ENCODE measurements at regions not wholly inside any gene's neighbourhood (a gene's known extent, or its start where the extent isn't known, plus 50 kb on each side); places are given as distances from the start of the nearest gene placed in this dataset.

- ChIA-PET CTCF (interaction anchor here (3.0 kb wide), 1 partner anchor 10 kb away, joined by 7 read pairs; no protein-coding TSS in a partner anchor), POLR2A (no interaction called here)
- WGBS (ENCODE audit: missing lambda C conversion rate) = 66% methylated on average over 14 of the region's 19 CpGs
Observed at GRCh38 chr3:194748225-194748624, 62.5 kb downstream of the FAM43A start.

GRCh38 chr3:194749631-194750490 lies 64.2 kb downstream of the FAM43A start:
- Histone ChIP-seq H3K4me3 (no peak overlapping the region), H3K4me1 (no peaks in the 10 kb centered on the region), H3K9me3 (no peaks in the 10 kb centered on the region), H3K4me2 (no peak overlapping the region), H3K27ac (no peak overlapping the region)
- FAIRE-seq (no peak), ATAC-seq (no peak), DNase-seq (ENCODE audit: low read depth in 1 of 2, low spot score in 1 of 2) (no peak)
- 60% methylated on average over 17 of the region's 17 CpGs for WGBS (ENCODE audit: missing lambda C conversion rate)
- TF ChIP-seq POLR2A (IDR thresholded peaks at IDR 0.05; ENCODE audit: low read length) = no peak
- TF ChIP-seq ZC3H11A (IDR thresholded peaks at IDR 0.05) = no peak
- TF ChIP-seq RNF2 (IDR thresholded peaks at IDR 0.05; ENCODE audit: borderline replicate concordance, low read depth) = no peak
- TF ChIP-seq PHF8 (IDR thresholded peaks at IDR 0.05; ENCODE audit: borderline replicate concordance, low read depth) = no peak
- no peak for TF ChIP-seq HEYL (CRISPR knock-in tag; IDR thresholded peaks at IDR 0.05)
- no peak for TF ChIP-seq HOXA7 (CRISPR knock-in tag; IDR thresholded peaks at IDR 0.05)
- no peak for TF ChIP-seq FOSL2 (IDR thresholded peaks at IDR 0.05)
- TF ChIP-seq FOSL2 (CRISPR knock-in tag; IDR thresholded peaks at IDR 0.05) = no peak
- TF ChIP-seq EHMT2 (IDR thresholded peaks at IDR 0.05; ENCODE audit: low read depth) = no peak
- TF ChIP-seq CBX2 (IDR thresholded peaks at IDR 0.05; ENCODE audit: borderline replicate concordance, low read depth) = no peak
- TF ChIP-seq ATOH8 (CRISPR knock-in tag; IDR thresholded peaks at IDR 0.05; ENCODE audit: low read depth) = no peak
- no peak for TF ChIP-seq ELK1 (IDR thresholded peaks at IDR 0.05; ENCODE audit: low read depth, low read length)
- ChIA-PET CTCF (interaction anchor here (0.8 to 1.0 kb wide), 2 partner anchors 19 to 521 kb away, joined by 3 read pairs; partner anchors contain the start of gene XXYLT1), POLR2A (no interaction called here)

More at GRCh38 chr3:194748225-194748624, 62.5 kb downstream of the FAM43A start:
- Histone ChIP-seq H3K4me3 (no peak overlapping the region), H3K4me1 (no peaks in the 10 kb centered on the region), H3K27ac (no peak overlapping the region), H3K9me3 (no peaks in the 10 kb centered on the region), H3K4me2 (no peak overlapping the region)
- ATAC-seq = no peak
- TF ChIP-seq RFX5 (IDR thresholded peaks at IDR 0.05) (no peak), EHMT2 (IDR thresholded peaks at IDR 0.05; ENCODE audit: low read depth) (no peak), TFCP2L1 (CRISPR knock-in tag; IDR thresholded peaks at IDR 0.05) (no peak), ZFP36 (IDR thresholded peaks at IDR 0.05; ENCODE audit: borderline replicate concordance, partially characterized antibody) (no peak), ELK1 (IDR thresholded peaks at IDR 0.05; ENCODE audit: low read depth, low read length) (no peak)
- DNase-seq (ENCODE audit: low read depth in 1 of 2, low spot score in 1 of 2) = no peak
- no peak for FAIRE-seq

GRCh38 chr3:194750491-194750828 lies 64.8 kb downstream of the FAM43A start:
- WGBS (ENCODE audit: missing lambda C conversion rate) = 80% methylated on average over 5 of the region's 5 CpGs
- no peak overlapping the region for H3K4me2 ChIP-seq
- H3K4me1 ChIP-seq = no peaks in the 10 kb centered on the region
- no peak for ATAC-seq
- POLR2A ChIA-PET = no interaction called here
- FAIRE-seq = no peak
- H3K9me3 ChIP-seq = no peaks in the 10 kb centered on the region
- CTCF ChIA-PET = interaction anchor here (1.0 kb wide), 1 partner anchor 521 kb away, joined by 3 read pairs; the partner anchor contains the start of gene XXYLT1
- no peak overlapping the region for H3K4me3 ChIP-seq
- no peak overlapping the region for H3K27ac ChIP-seq
- no peak for TF ChIP-seq JUN (IDR thresholded peaks at IDR 0.05)
- TF ChIP-seq REST (IDR thresholded peaks at IDR 0.05) = no peak
- no peak for TF ChIP-seq HES2 (IDR thresholded peaks at IDR 0.05)
- TF ChIP-seq RFX5 (IDR thresholded peaks at IDR 0.05) = no peak
- no peak for TF ChIP-seq NFE2L2 (conservative IDR thresholded peaks at IDR 0.05; ENCODE audit: low read length)
- no peak for TF ChIP-seq POLR2A (IDR thresholded peaks at IDR 0.05; ENCODE audit: low read length)
- TF ChIP-seq FOSL2 (IDR thresholded peaks at IDR 0.05) = no peak
- no peak for TF ChIP-seq FOSL2 (CRISPR knock-in tag; IDR thresholded peaks at IDR 0.05)
- TF ChIP-seq ZC3H11A (IDR thresholded peaks at IDR 0.05) = no peak
- no peak for TF ChIP-seq TP53 (CRISPR knock-in tag; IDR thresholded peaks at IDR 0.05)
- TF ChIP-seq GATA3 (IDR thresholded peaks at IDR 0.05; ENCODE audit: borderline replicate concordance) = no peak
- no peak for TF ChIP-seq PBX3 (IDR thresholded peaks at IDR 0.05)
- DNase-seq (ENCODE audit: low read depth in 1 of 2, low spot score in 1 of 2) = no peak

All from A549 (cell line).